ENCODE measurements at regions not wholly inside any gene's neighbourhood (a gene's known extent, or its start where the extent isn't known, plus 50 kb on each side); places are given as distances from the start of the nearest gene placed in this dataset.

DNA sequence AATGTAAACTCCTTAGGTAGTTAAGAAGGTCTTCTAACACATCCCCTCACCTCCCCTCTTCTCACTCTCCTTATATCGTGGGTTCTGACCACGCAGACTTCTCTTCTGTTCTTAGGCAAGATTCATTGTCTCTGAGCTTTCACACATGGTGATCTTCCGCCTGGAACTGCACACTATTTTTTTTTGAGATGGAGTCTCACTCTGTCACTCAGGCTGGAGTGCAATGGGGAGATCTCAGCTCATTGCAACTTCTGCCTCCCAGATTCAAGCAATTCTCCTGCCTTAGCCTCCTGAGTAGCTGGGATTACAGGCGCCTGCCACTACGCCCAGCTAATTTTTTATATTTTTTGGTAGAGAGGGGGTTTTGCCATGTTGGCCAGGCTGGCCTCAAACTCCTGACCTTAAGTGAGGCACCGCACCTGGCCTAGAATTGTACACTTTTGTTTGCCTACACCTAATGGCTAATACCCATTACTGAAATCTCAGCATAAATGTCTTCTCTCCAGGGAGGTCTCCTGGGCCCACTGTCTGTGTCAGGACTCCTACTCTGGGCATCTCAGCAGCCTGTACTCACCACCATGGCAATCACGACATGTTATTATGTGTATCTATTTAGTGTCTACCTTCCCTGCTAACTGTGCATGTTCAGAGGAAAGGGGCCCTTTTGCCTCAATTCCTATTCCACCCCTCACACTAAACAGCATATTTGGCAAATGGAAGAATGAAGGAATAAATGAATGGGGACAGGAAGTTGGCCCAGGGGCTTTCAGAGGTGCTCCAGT lies 646.3 kb upstream of the DPP6 start:
- H3K9me3 ChIP-seq (replicated peaks in 1 of 2; ENCODE audit: control insufficient read depth in 1 of 2, insufficient read depth in 1 of 2, low read length in 2 of 2) = peaks cover 39 to 41% of the 10 kb centered on the region in 2 donors
- WGBS (ENCODE audit: insufficient coverage) = no CpG with 5 or more reads among the region's 7 CpGs

GRCh38 chr7:153406486-153406872 lies 645.7 kb upstream of the DPP6 start:
- peaks cover 8 to 35% (median 22%) of the 10 kb centered on the region in 7 donors for H3K9me3 Mint-ChIP-seq
- H3K4me3 Mint-ChIP-seq = no peak overlapping the region
- H3K4me3 ChIP-seq (replicated peaks in 1 of 3; ENCODE audit: low read depth in 2 of 3, low read length in 3 of 3) = no peak overlapping the region
- no peaks in the 10 kb centered on the region for H3K4me1 Mint-ChIP-seq
- H3K27me3 Mint-ChIP-seq (ENCODE audit: low read depth in 3 of 3) = peaks cover 0 to 3% (median 0%) of the 10 kb centered on the region in 3 donors
- DNase-seq = no peak
- peaks cover 45 to 46% of the 10 kb centered on the region in 2 donors for H3K9me3 ChIP-seq (replicated peaks in 1 of 2; ENCODE audit: control insufficient read depth in 1 of 2, insufficient read depth in 1 of 2, low read length in 2 of 2)
- H4K20me1 ChIP-seq (ENCODE audit: insufficient read depth, low read length) = no peaks in the 10 kb centered on the region
- H3K27me3 ChIP-seq (ENCODE audit: control insufficient read depth in 2 of 2, insufficient read depth in 2 of 2, low read length in 2 of 2) = no peaks in the 10 kb centered on the region
- no peak overlapping the region for H3K4me2 ChIP-seq (replicated peaks; ENCODE audit: extremely low read depth, low read length, poor library complexity, severe bottlenecking)
- TF ChIP-seq CTCF (IDR thresholded peaks at IDR 0.05) = no peak
- no peak overlapping the region for H2AFZ ChIP-seq (ENCODE audit: insufficient read depth, low read depth, low read length, poor library complexity, severe bottlenecking)
- no peaks in the 10 kb centered on the region for H3K79me2 ChIP-seq (ENCODE audit: insufficient read depth, low read length)
- H3K9ac ChIP-seq (ENCODE audit: insufficient read depth, low read length, poor library complexity, severe bottlenecking) = no peak overlapping the region
- H3K36me3 ChIP-seq (replicated peaks in 1 of 2; ENCODE audit: control insufficient read depth in 1 of 2, insufficient read depth in 2 of 2, low read length in 2 of 2) = no peaks in the 10 kb centered on the region
- intact Hi-C loops (cut with micrococcal nuclease) = no loop called here
- no peak overlapping the region for H3K27ac Mint-ChIP-seq
- no peaks in the 10 kb centered on the region for H3K4me1 ChIP-seq (ENCODE audit: control insufficient read depth in 1 of 2, insufficient read depth in 2 of 2, low read length in 2 of 2)
- 88% methylated on average over 4 of the region's 6 CpGs for WGBS (ENCODE audit: insufficient coverage)
- H3K36me3 Mint-ChIP-seq = no peaks in the 10 kb centered on the region
- no peak overlapping the region for H3K27ac ChIP-seq (ENCODE audit: low read depth in 1 of 2, low read length in 2 of 2)

More for the DNA sequence above, 646.3 kb upstream of the DPP6 start:
- no peaks in the 10 kb centered on the region for H3K36me3 ChIP-seq (replicated peaks in 1 of 2; ENCODE audit: control insufficient read depth in 1 of 2, insufficient read depth in 2 of 2, low read length in 2 of 2)
- intact Hi-C loops (cut with micrococcal nuclease) = no loop called here
- no peaks in the 10 kb centered on the region for H3K79me2 ChIP-seq (ENCODE audit: insufficient read depth, low read length)
- H3K4me2 ChIP-seq (replicated peaks; ENCODE audit: extremely low read depth, low read length, poor library complexity, severe bottlenecking) = no peak overlapping the region
- no peaks in the 10 kb centered on the region for H4K20me1 ChIP-seq (ENCODE audit: insufficient read depth, low read length)
- H3K4me1 ChIP-seq (ENCODE audit: control insufficient read depth in 1 of 2, insufficient read depth in 2 of 2, low read length in 2 of 2) = no peaks in the 10 kb centered on the region
- Mint-ChIP-seq H3K36me3 (no peaks in the 10 kb centered on the region), H3K4me1 (no peaks in the 10 kb centered on the region), H3K27me3 (ENCODE audit: low read depth in 3 of 3) (peaks cover 0 to 3% (median 0%) of the 10 kb centered on the region in 3 donors), H3K27ac (no peak overlapping the region), H3K4me3 (no peak overlapping the region), H3K9me3 (peaks cover 5 to 33% (median 16%) of the 10 kb centered on the region in 7 donors)
- no peak overlapping the region for H3K9ac ChIP-seq (ENCODE audit: insufficient read depth, low read length, poor library complexity, severe bottlenecking)
- no peak overlapping the region for H3K27ac ChIP-seq (ENCODE audit: low read depth in 1 of 2, low read length in 2 of 2)
- no peak overlapping the region for H2AFZ ChIP-seq (ENCODE audit: insufficient read depth, low read depth, low read length, poor library complexity, severe bottlenecking)
- no peak overlapping the region for H3K4me3 ChIP-seq (replicated peaks in 1 of 3; ENCODE audit: low read depth in 2 of 3, low read length in 3 of 3)
- TF ChIP-seq CTCF (IDR thresholded peaks at IDR 0.05) = no peak
- DNase-seq = no peak
- H3K27me3 ChIP-seq (ENCODE audit: control insufficient read depth in 2 of 2, insufficient read depth in 2 of 2, low read length in 2 of 2) = no peaks in the 10 kb centered on the region

Data from CD14-positive monocyte (primary cell).